ENCODE measurements at regions not wholly inside any gene's neighbourhood (a gene's known extent, or its start where the extent isn't known, plus 50 kb on each side); places are given as distances from the start of the nearest gene placed in this dataset.
"Not testable (repeated sequence)": the region's sequence is repeated elsewhere in the genome, so short reads cannot be mapped to it uniquely, and the experiment has no call there.

- DNase-seq = no peak
Measured at GRCh38 chr5:138702166-138703077, 50.8 kb upstream of the CTNNA1 start.

GRCh38 chr5:138701678-138702077 is 51.5 kb upstream of the CTNNA1 start:
- no peak for DNase-seq

- DNase-seq = no peak
Measured at GRCh38 chr5:138700581-138701362, 52.5 kb upstream of the CTNNA1 start.

GRCh38 chr5:138699482-138699881 is 53.7 kb upstream of the CTNNA1 start:
- no peak for DNase-seq

GRCh38 chr5:138698713-138699112 is 54.5 kb upstream of the CTNNA1 start:
- no peak for DNase-seq

GRCh38 chr5:138697720-138698360 is 55.4 kb upstream of the CTNNA1 start:
- DNase-seq = no peak

- no peak for DNase-seq
Measured at GRCh38 chr5:138696501-138696900, 56.7 kb upstream of the CTNNA1 start.

- no peak for DNase-seq
Measured at GRCh38 chr5:138695781-138696180, 57.4 kb upstream of the CTNNA1 start.

GRCh38 chr5:138694146-138694545 is 59.1 kb upstream of the CTNNA1 start:
- DNase-seq = no peak

- no peak for DNase-seq
Measured at GRCh38 chr5:138692370-138692769, 60.9 kb upstream of the CTNNA1 start.

GRCh38 chr5:138686668-138687067 is 66.6 kb upstream of the CTNNA1 start:
- DNase-seq = no peak

- no peak for DNase-seq
Measured at GRCh38 chr5:138685193-138685745, 68.0 kb upstream of the CTNNA1 start.

- not testable (repeated sequence) for DNase-seq
Measured at GRCh38 chr5:138682462-138682861, 70.8 kb upstream of the CTNNA1 start.

- DNase-seq = not testable (repeated sequence)
Measured at GRCh38 chr5:138678826-138679225, 74.4 kb upstream of the CTNNA1 start.

- no peak for DNase-seq
Measured at GRCh38 chr5:138677782-138678181, 75.4 kb upstream of the CTNNA1 start.

- no peak for DNase-seq
Measured at GRCh38 chr5:138676556-138677193, 76.5 kb upstream of the CTNNA1 start.

- DNase-seq = no peak
Measured at GRCh38 chr5:138676002-138676401, 77.2 kb upstream of the CTNNA1 start.

- no peak for DNase-seq
Measured at GRCh38 chr5:138668451-138669380, 84.5 kb upstream of the CTNNA1 start.

GRCh38 chr5:138667782-138668331 is 85.4 kb upstream of the CTNNA1 start:
- not testable (repeated sequence) for DNase-seq

GRCh38 chr5:138666226-138666742 is 86.9 kb upstream of the CTNNA1 start:
- DNase-seq = no peak

GRCh38 chr5:138665261-138665660 is 88.0 kb upstream of the CTNNA1 start:
- no peak for DNase-seq

Data from NCI-H526 treated with DMSO at 0.1 percent for 48 hours (cell line).